MM.1S (cell line): ENCODE measurements at regions not wholly inside any gene's neighbourhood (a gene's known extent, or its start where the extent isn't known, plus 50 kb on each side); places are given as distances from the start of the nearest gene placed in this dataset.

Experiments
- CTCF ChIP-seq: fragments of 300-600 bp; sonication (generic); IDR thresholded peaks from 2 replicates; pipeline ENCODE4 v1.5.1; 2016; ENCODE audit warnings: antibody characterized with exemption, low read length, mixed read lengths
- EZH2 ChIP-seq: fragments of 300-600 bp; sonication (generic); optimal IDR thresholded peaks from 2 replicates; pipeline ENCODE3; 2017; ENCODE audit warnings: low read depth, mild to moderate bottlenecking, antibody characterized with exemption, low read length, mixed read lengths

- TF ChIP-seq CTCF, result no peak
- TF ChIP-seq EZH2, result no peak
Measured at GRCh38 chr4:71241501-71242288, 97.1 kb upstream of the SLC4A4 start.
